HepG2 (cell line): ENCODE measurements at regions not wholly inside any gene's neighbourhood (a gene's known extent, or its start where the extent isn't known, plus 50 kb on each side); places are given as distances from the start of the nearest gene placed in this dataset.
A peak's percentile ranks its signal among the peaks of the same experiment; 100 is the strongest.

Experiments
- ATAC-seq: fragments of 200-7000 bp; cut with Tn5 transposase; 3 replicates; pipeline ENCODE4 v1.9.1; 2020; ENCODE audit warnings: mild to moderate bottlenecking, moderate library complexity
- BruUV-seq: library from RNA; stranded (reverse); fragments of 400-500 nt; replicated peaks from 2 replicates; lab custom pipeline; 2021; lab: Mats Ljungman, UMichigan
- CTCF ChIA-PET: fragments of 300-600 bp; formaldehyde crosslinking; extraction: SDS; loops from one replicate; lab custom pipeline; 2021; ENCODE audit warnings: low total read pairs, inconsistent platforms, low intra/inter-chr PET ratio; lab: Yijun Ruan, JAX
- POLR2A ChIA-PET: fragments of 350-600 bp; sonication (Branson Sonifier 250); formaldehyde crosslinking; loops from one replicate; lab custom pipeline; 2020; ENCODE audit warnings: antibody characterized with exemption, inconsistent platforms; lab: Yijun Ruan, JAX
- DNase-seq: peaks from one replicate; pipeline ENCODE4 v3.0.0-alpha.2; 2015; ENCODE audit warnings: low spot score
- FAIRE-seq: peaks from 3 replicates; lab custom pipeline; 2011; peaks lifted over from hg19 to GRCh38; lab: Jason Lieb, UNC
- H2AFZ ChIP-seq: one replicate; pipeline ENCODE4 v1.6.1; 2011; ENCODE audit warnings: low read length, inconsistent platforms
- H3K27ac ChIP-seq: fragments of 300-600 bp; 3 replicates; pipeline ENCODE4 v1.8.0; 2011; ENCODE audit warnings: mixed run types, mild to moderate bottlenecking, mixed read lengths, low read length, inconsistent platforms; ENCODE audit not compliant: insufficient read depth; ENCODE audit errors: extremely low read length
- H3K27me3 ChIP-seq, 2 experiments: fragments of 200-600 bp in 1 of 2; 2 replicates in 1 of 2; 3 replicates in 1 of 2; pipeline versions ENCODE4 v1.6.0 to v1.8.0; 2011; ENCODE audit warnings: low read length in 2 of 2, mild to moderate bottlenecking in 2 of 2, moderate library complexity in 2 of 2, inconsistent platforms in 1 of 2; ENCODE audit not compliant: insufficient read depth in 2 of 2, control insufficient read depth in 1 of 2
- H3K36me3 ChIP-seq, 2 experiments: fragments of 200-600 bp in 1 of 2; replicated peaks in 1 of 2; 2 replicates in 1 of 2; 3 replicates in 1 of 2; pipeline versions ENCODE4 v1.5.1 to v1.8.0; 2011; ENCODE audit warnings: low read length in 2 of 2, inconsistent platforms in 1 of 2; ENCODE audit not compliant: insufficient read depth in 2 of 2, control insufficient read depth in 1 of 2
- H3K4me1 ChIP-seq: 2 replicates; pipeline ENCODE4 v1.5.1; 2012; ENCODE audit warnings: low read length, inconsistent platforms; ENCODE audit not compliant: insufficient read depth
- H3K4me2 ChIP-seq: 2 replicates; pipeline ENCODE4 v1.6.0; 2011; ENCODE audit warnings: low read depth, low read length, inconsistent platforms
- H3K4me3 ChIP-seq, 3 experiments: fragments of 200-600 bp in 1 of 3; sonication (generic), shearing (Covaris generic) in 1 of 3; replicated peaks in 1 of 3; 2 replicates each; pipeline ENCODE4 v1.5.1; 2011 to 2016; ENCODE audit warnings: low read length in 3 of 3, inconsistent platforms in 2 of 3, low read depth in 2 of 3, mild to moderate bottlenecking in 2 of 3, control low read depth in 1 of 3, mixed read lengths in 1 of 3; ENCODE audit not compliant: insufficient read depth in 1 of 3
- H3K79me2 ChIP-seq: one replicate; pipeline ENCODE4 v1.6.1; 2011; ENCODE audit warnings: low read length, inconsistent platforms; ENCODE audit not compliant: insufficient read depth
- H3K9ac ChIP-seq: 2 replicates; pipeline ENCODE4 v1.6.0; 2011; ENCODE audit warnings: mild to moderate bottlenecking, low read depth, low read length, inconsistent platforms; ENCODE audit not compliant: insufficient read depth
- H3K9me3 ChIP-seq: 2 replicates; pipeline ENCODE4 v1.5.1; 2012; ENCODE audit warnings: mild to moderate bottlenecking, low read length
- H4K20me1 ChIP-seq: 2 replicates; pipeline ENCODE4 v1.6.0; 2011; ENCODE audit warnings: inconsistent platforms, mild to moderate bottlenecking, low read length, moderate library complexity; ENCODE audit not compliant: insufficient read depth
- ATF7 ChIP-seq, 2 experiments: fragments of 450-650 bp in 1 of 2; sonication (generic) in 1 of 2; formaldehyde crosslinking in 1 of 2; IDR thresholded peaks; 2 replicates each; pipeline versions ENCODE4 v1.4.0 to v1.6.1; 2016 to 2020; ENCODE audit warnings: antibody characterized with exemption in 1 of 2, mild to moderate bottlenecking in 1 of 2, missing genetic modification reagents in 1 of 2
- BCL6 ChIP-seq: IDR thresholded peaks from 2 replicates; pipeline ENCODE4 v1.6.1; 2016; ENCODE audit warnings: missing genetic modification reagents, missing compliant biosample characterization
- CREB1 ChIP-seq, 2 experiments: fragments of 450-650 bp in 1 of 2; IDR thresholded peaks; 2 replicates each; pipeline ENCODE4 v1.6.1; 2016 to 2017; ENCODE audit warnings: control low read depth in 1 of 2, mild to moderate bottlenecking in 1 of 2, missing compliant biosample characterization in 1 of 2, missing genetic modification characterization in 1 of 2
- NCOA1 ChIP-seq: sonication (generic); formaldehyde crosslinking; IDR thresholded peaks from 2 replicates; pipeline ENCODE4 v1.9.0; 2021; ENCODE audit warnings: missing genetic modification reagents
- NFIC ChIP-seq: IDR thresholded peaks from 2 replicates; pipeline ENCODE4 v1.6.1; 2012; ENCODE audit warnings: mild to moderate bottlenecking, low read length, inconsistent platforms
- POGZ ChIP-seq: sonication (generic); formaldehyde crosslinking; IDR thresholded peaks from 2 replicates; pipeline ENCODE4 v1.4.0; 2020; ENCODE audit warnings: mild to moderate bottlenecking, missing genetic modification reagents
- POLR2A ChIP-seq, 2 experiments: IDR thresholded peaks; 2 replicates each; pipeline ENCODE4 v1.6.1; 2011; ENCODE audit warnings: low read depth in 2 of 2, low read length in 2 of 2, mild to moderate bottlenecking in 1 of 2, moderate library complexity in 1 of 2; ENCODE audit not compliant: insufficient read depth in 1 of 2
- PRPF4 ChIP-seq: fragments of 200-400 bp; formaldehyde crosslinking; IDR thresholded peaks from 2 replicates; pipeline ENCODE4 v1.6.1; 2016; ENCODE audit warnings: low read length, low read depth; ENCODE audit not compliant: poor library complexity, severe bottlenecking
- SIN3B ChIP-seq: fragments of 150-350 bp; IDR thresholded peaks from 2 replicates; pipeline ENCODE4 v1.6.1; 2014; ENCODE audit warnings: low read length
- YEATS4 ChIP-seq: sonication (generic); formaldehyde crosslinking; IDR thresholded peaks from 2 replicates; pipeline ENCODE4 v1.4.0; 2020; ENCODE audit warnings: missing genetic modification reagents, borderline replicate concordance
- ZBTB4 ChIP-seq: sonication (generic); formaldehyde crosslinking; IDR thresholded peaks from 2 replicates; pipeline ENCODE4 v1.4.0; 2020; ENCODE audit warnings: missing genetic modification reagents, mild to moderate bottlenecking, borderline replicate concordance
- ZNF883 ChIP-seq: sonication (generic); formaldehyde crosslinking; IDR thresholded peaks from 2 replicates; pipeline ENCODE4 v1.5.1; 2020; ENCODE audit warnings: mild to moderate bottlenecking, missing genetic modification reagents; ENCODE audit errors: not compliant biosample characterization
- in situ Hi-C: cut with HindIII; loops from 2 replicates; pipeline ENCODE4 v1.10.0; 2017; ENCODE audit warnings: low pct_unique_long_range_greater_than_20kb; ENCODE audit not compliant: extremely low pct_ligation_motif_present
- intact Hi-C: fragments of 100-400 bp; cut with micrococcal nuclease; formaldehyde crosslinking; loops from one replicate; pipeline ENCODE4 v1.10.0; 2022; ENCODE audit not compliant: unreplicated experiment
- TF ChIP-seq, protein P1 (sequence below): sonication (generic); formaldehyde crosslinking; IDR thresholded peaks from 2 replicates; pipeline ENCODE4 v1.4.0; 2020; ENCODE audit warnings: missing genetic modification reagents; ENCODE audit errors: not compliant biosample characterization
- TF ChIP-seq, protein P2 (sequence below): sonication (generic); formaldehyde crosslinking; conservative IDR thresholded peaks from 2 replicates; pipeline ENCODE4 v1.8.1; 2023; ENCODE audit warnings: missing genetic modification reagents
- TF ChIP-seq, protein P3 (sequence below), 2 experiments: sonication (generic) in 1 of 2; formaldehyde crosslinking in 1 of 2; IDR thresholded peaks; 2 replicates each; pipeline versions ENCODE4 v1.5.1 to v1.6.1; 2011 to 2020; ENCODE audit warnings: borderline replicate concordance in 1 of 2, low read depth in 1 of 2, low read length in 1 of 2, mild to moderate bottlenecking in 1 of 2, missing genetic modification reagents in 1 of 2, moderate library complexity in 1 of 2

- TF ChIP-seq, protein P1, sequence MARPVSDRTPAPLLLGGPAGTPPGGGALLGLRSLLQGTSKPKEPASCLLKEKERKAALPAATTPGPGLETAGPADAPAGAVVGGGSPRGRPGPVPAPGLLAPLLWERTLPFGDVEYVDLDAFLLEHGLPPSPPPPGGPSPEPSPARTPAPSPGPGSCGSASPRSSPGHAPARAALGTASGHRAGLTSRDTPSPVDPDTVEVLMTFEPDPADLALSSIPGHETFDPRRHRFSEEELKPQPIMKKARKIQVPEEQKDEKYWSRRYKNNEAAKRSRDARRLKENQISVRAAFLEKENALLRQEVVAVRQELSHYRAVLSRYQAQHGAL, result no peak
- TF ChIP-seq, protein P2, sequence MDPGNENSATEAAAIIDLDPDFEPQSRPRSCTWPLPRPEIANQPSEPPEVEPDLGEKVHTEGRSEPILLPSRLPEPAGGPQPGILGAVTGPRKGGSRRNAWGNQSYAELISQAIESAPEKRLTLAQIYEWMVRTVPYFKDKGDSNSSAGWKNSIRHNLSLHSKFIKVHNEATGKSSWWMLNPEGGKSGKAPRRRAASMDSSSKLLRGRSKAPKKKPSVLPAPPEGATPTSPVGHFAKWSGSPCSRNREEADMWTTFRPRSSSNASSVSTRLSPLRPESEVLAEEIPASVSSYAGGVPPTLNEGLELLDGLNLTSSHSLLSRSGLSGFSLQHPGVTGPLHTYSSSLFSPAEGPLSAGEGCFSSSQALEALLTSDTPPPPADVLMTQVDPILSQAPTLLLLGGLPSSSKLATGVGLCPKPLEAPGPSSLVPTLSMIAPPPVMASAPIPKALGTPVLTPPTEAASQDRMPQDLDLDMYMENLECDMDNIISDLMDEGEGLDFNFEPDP (CRISPR knock-in tag), result no peak
- TF ChIP-seq NFIC (no peak), BCL6 (CRISPR knock-in tag) (no peak), SIN3B (no peak), ZNF883 (CRISPR knock-in tag) (no peak)
- TF ChIP-seq, protein P3, sequence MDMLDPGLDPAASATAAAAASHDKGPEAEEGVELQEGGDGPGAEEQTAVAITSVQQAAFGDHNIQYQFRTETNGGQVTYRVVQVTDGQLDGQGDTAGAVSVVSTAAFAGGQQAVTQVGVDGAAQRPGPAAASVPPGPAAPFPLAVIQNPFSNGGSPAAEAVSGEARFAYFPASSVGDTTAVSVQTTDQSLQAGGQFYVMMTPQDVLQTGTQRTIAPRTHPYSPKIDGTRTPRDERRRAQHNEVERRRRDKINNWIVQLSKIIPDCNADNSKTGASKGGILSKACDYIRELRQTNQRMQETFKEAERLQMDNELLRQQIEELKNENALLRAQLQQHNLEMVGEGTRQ (IDR thresholded peaks at IDR 0.05; ENCODE audit: low read depth, low read length), result no peak
- TF ChIP-seq, protein P3 (CRISPR knock-in tag; IDR thresholded peaks at IDR 0.05; ENCODE audit: borderline replicate concordance), result no peak
Observed at GRCh38 chr2:180328795-180329422, 321.8 kb upstream of the CWC22 start (continued).

GRCh38 chr2:180327185-180327584 lies 320.1 kb upstream of the CWC22 start:
- Histone ChIP-seq H3K9ac (no peak overlapping the region), H3K27me3 (no peaks in the 10 kb centered on the region), H3K4me3 (no peak overlapping the region), H2AFZ (no peak overlapping the region), H3K4me1 (no peaks in the 10 kb centered on the region), H4K20me1 (no peaks in the 10 kb centered on the region), H3K9me3 (peaks cover 74% of the 10 kb centered on the region), H3K4me2 (no peak overlapping the region), H3K36me3 (no peaks in the 10 kb centered on the region), H3K27ac (no peak overlapping the region), H3K79me2 (no peaks in the 10 kb centered on the region)
- ChIA-PET CTCF (no interaction called here), POLR2A (no interaction called here)
- in situ Hi-C loops, result no loop called here
- ATAC-seq (no peak), FAIRE-seq (no peak), DNase-seq (no peak)
- BruUV-seq, result no TSS peak
- intact Hi-C loops, result no loop called here
- TF ChIP-seq CREB1 (IDR thresholded peaks at IDR 0.05) (peak; percentile 68), CREB1 (CRISPR knock-in tag; IDR thresholded peaks at IDR 0.05) (no peak), POLR2A (IDR thresholded peaks at IDR 0.05; ENCODE audit: insufficient read depth in 1 of 2, low read depth in 2 of 2, low read length in 2 of 2) (no peak), ATF7 (IDR thresholded peaks at IDR 0.05) (peak; percentile 90), ATF7 (CRISPR knock-in tag; IDR thresholded peaks at IDR 0.05) (no peak), NCOA1 (CRISPR knock-in tag) (no peak), YEATS4 (CRISPR knock-in tag) (no peak), ZBTB4 (no peak), PRPF4 (no peak), POGZ (CRISPR knock-in tag) (no peak)
